ENCODE measurements at regions not wholly inside any gene's neighbourhood (a gene's known extent, or its start where the extent isn't known, plus 50 kb on each side); places are given as distances from the start of the nearest gene placed in this dataset.

DNA sequence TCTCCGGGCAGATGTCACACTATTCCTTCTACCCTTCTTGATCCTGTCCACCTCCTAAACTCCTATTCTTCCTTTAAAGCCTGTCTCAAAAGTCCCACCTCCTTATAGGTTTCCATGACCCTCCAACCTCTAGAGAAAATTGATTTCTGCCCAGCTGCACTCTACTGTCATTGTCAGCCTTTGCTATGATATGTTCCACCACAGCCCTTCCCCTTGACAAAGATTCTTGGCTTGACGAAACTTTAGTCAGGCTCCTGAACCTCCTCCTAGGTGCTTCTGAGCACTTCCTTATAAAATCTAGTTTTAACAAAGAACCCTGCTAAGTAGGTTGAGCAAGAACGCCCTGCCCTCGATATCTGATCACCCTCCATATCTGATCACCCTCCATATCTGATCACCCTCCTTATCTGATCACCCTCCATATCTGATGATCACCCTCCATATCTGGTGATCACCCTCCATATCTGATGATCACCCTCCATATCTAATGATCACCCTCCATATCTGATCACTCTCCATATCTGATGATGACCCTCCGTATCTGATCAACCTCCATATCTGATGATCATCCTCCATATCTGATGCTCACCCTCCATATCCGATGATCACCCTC is 103.2 kb downstream of the RIN2 start:
- no peaks in the 10 kb centered on the region for H3K36me3 ChIP-seq (replicated peaks in 1 of 2; ENCODE audit: control insufficient read depth in 1 of 2, insufficient read depth in 2 of 2, low read length in 2 of 2)
- H2AFZ ChIP-seq (ENCODE audit: low read length): no peak overlapping the region
- H3K27ac ChIP-seq (ENCODE audit: extremely low read length, insufficient read depth, low read length): no peak overlapping the region
- no peak overlapping the region for H3K4me2 ChIP-seq (ENCODE audit: low read depth, low read length)
- intact Hi-C loops (cut with micrococcal nuclease; ENCODE audit: unreplicated experiment): no loop called here
- H3K27me3 ChIP-seq (ENCODE audit: control insufficient read depth in 1 of 2, insufficient read depth in 2 of 2, low read length in 2 of 2): no peaks in the 10 kb centered on the region
- no TSS peak for BruUV-seq (replicated peaks)
- WGBS (ENCODE audit: low lambda C conversion rate): 65% methylated on average over 6 of the region's 6 CpGs
- ATAC-seq: no peak
- H4K20me1 ChIP-seq (ENCODE audit: insufficient read depth, low read length): no peaks in the 10 kb centered on the region
- H3K79me2 ChIP-seq (ENCODE audit: insufficient read depth, low read length): no peaks in the 10 kb centered on the region
- in situ Hi-C loops (cut with HindIII; ENCODE audit: extremely low pct_ligation_motif_present, low pct_unique_long_range_greater_than_20kb): no loop called here
- no peak for DNase-seq (ENCODE audit: low spot score)
- H3K4me3 ChIP-seq (replicated peaks in 1 of 3; ENCODE audit: insufficient read depth in 1 of 3, low read depth in 2 of 3, low read length in 3 of 3): no peak overlapping the region
- CTCF ChIA-PET (ENCODE audit: low intra/inter-chr PET ratio, low total read pairs): no interaction called here
- H3K4me1 ChIP-seq (ENCODE audit: insufficient read depth, low read length): peaks cover 10% of the 10 kb centered on the region; the same call in 1 of the 2 replicates
- FAIRE-seq: no peak
- H3K9me3 ChIP-seq (ENCODE audit: low read length): no peaks in the 10 kb centered on the region
- TF ChIP-seq ZFP36L1 (CRISPR knock-in tag; IDR thresholded peaks at IDR 0.05) (no peak), ZNF350 (CRISPR knock-in tag; IDR thresholded peaks at IDR 0.05; ENCODE audit: borderline replicate concordance, low read depth) (no peak), HMG20B (CRISPR knock-in tag; conservative IDR thresholded peaks at IDR 0.05) (no peak), ZBTB37 (CRISPR knock-in tag; IDR thresholded peaks at IDR 0.05) (no peak), ZNF432 (CRISPR knock-in tag; IDR thresholded peaks at IDR 0.05; ENCODE audit: borderline replicate concordance) (no peak), REXO4 (CRISPR knock-in tag; IDR thresholded peaks at IDR 0.05; ENCODE audit: borderline replicate concordance) (no peak), ZMYM3 (CRISPR knock-in tag; IDR thresholded peaks at IDR 0.05) (no peak), HIVEP1 (CRISPR knock-in tag; IDR thresholded peaks at IDR 0.05) (no peak), MAFG (CRISPR knock-in tag; IDR thresholded peaks at IDR 0.05) (no peak), SOX13 (IDR thresholded peaks at IDR 0.05) (no peak), SOX13 (CRISPR knock-in tag; conservative IDR thresholded peaks at IDR 0.05 in 1 of 2, IDR thresholded peaks at IDR 0.05 in 1 of 2) (no peak), JUNB (CRISPR knock-in tag; IDR thresholded peaks at IDR 0.05; ENCODE audit: borderline replicate concordance) (no peak)
- TF ChIP-seq, protein P1, sequence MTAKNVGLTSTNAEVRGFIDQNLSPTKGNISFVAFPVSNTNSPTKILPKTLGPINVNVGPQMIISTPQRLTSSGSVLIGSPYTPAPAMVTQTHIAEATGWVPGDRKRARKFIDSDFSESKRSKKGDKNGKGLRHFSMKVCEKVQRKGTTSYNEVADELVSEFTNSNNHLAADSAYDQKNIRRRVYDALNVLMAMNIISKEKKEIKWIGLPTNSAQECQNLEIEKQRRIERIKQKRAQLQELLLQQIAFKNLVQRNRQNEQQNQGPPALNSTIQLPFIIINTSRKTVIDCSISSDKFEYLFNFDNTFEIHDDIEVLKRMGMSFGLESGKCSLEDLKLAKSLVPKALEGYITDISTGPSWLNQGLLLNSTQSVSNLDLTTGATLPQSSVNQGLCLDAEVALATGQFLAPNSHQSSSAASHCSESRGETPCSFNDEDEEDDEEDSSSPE (CRISPR knock-in tag; IDR thresholded peaks at IDR 0.05): no peak
- H3K9ac ChIP-seq (ENCODE audit: insufficient read depth, low read depth, low read length): no peak overlapping the region
- POLR2A ChIA-PET: no interaction called here

All from HepG2 (cell line).